IMR-90 (cell line): ENCODE measurements at regions not wholly inside any gene's neighbourhood (a gene's known extent, or its start where the extent isn't known, plus 50 kb on each side); places are given as distances from the start of the nearest gene placed in this dataset.

Source experiments
- ATAC-seq: fragments of 200-7000 bp; cut with Tn5 transposase; 2 replicates; pipeline ENCODE4 v1.9.1; 2020; ENCODE audit warnings: low read depth, mild to moderate bottlenecking, moderate library complexity
- BruUV-seq: library from RNA; stranded (reverse); fragments of 400-500 nt; replicated peaks from 2 replicates; lab custom pipeline; 2021; lab: Mats Ljungman, UMichigan
- CTCF ChIA-PET: fragments of 300-600 bp; formaldehyde crosslinking; extraction: SDS; loops from one replicate; lab custom pipeline; 2021; ENCODE audit warnings: antibody characterized with exemption; lab: Yijun Ruan, JAX
- POLR2A ChIA-PET: fragments of 300-600 bp; sonication (Branson Sonifier 250); formaldehyde crosslinking; loops from one replicate; lab custom pipeline; 2022; ENCODE audit warnings: antibody characterized with exemption; ENCODE audit not compliant: unreplicated experiment; lab: Charles Lee
- DNase-seq: peaks from one replicate; pipeline ENCODE4 v3.0.0; 2013
- H2AFZ ChIP-seq: replicated peaks from 2 replicates; pipeline ENCODE3; 2013; ENCODE audit warnings: low read length, mild to moderate bottlenecking; ENCODE audit not compliant: poor library complexity
- H2AK5ac ChIP-seq: 2 replicates; pipeline ENCODE4 v1.6.1; 2013; ENCODE audit warnings: low read depth, low read length, inconsistent platforms
- H2AK9ac ChIP-seq: replicated peaks from 2 replicates; pipeline ENCODE3; 2013; ENCODE audit warnings: mild to moderate bottlenecking, low read depth, low read length, moderate library complexity; ENCODE audit not compliant: poor library complexity
- H2BK120ac ChIP-seq: 2 replicates; pipeline ENCODE4 v1.6.1; 2013; ENCODE audit warnings: low read depth, low read length, inconsistent platforms
- H2BK15ac ChIP-seq: 3 replicates; pipeline ENCODE4 v1.6.1; 2013; ENCODE audit warnings: low read depth, low read length, inconsistent platforms
- H2BK20ac ChIP-seq: 2 replicates; pipeline ENCODE4 v1.6.1; 2013; ENCODE audit warnings: low read depth, mild to moderate bottlenecking, inconsistent platforms, low read length, moderate library complexity
- H2BK5ac ChIP-seq: 2 replicates; pipeline ENCODE4 v1.6.1; 2013; ENCODE audit warnings: mild to moderate bottlenecking, low read depth, low read length, inconsistent platforms; ENCODE audit not compliant: poor library complexity, severe bottlenecking
- H3K14ac ChIP-seq: replicated peaks from 2 replicates; pipeline ENCODE4 v1.6.1; 2013; ENCODE audit warnings: low read depth, low read length, inconsistent platforms
- H3K18ac ChIP-seq: 2 replicates; pipeline ENCODE4 v1.6.1; 2013; ENCODE audit warnings: low read depth, low read length, control low read depth
- H3K23ac ChIP-seq: 2 replicates; pipeline ENCODE4 v1.6.1; 2013; ENCODE audit warnings: low read depth, low read length, inconsistent platforms
- H3K27ac ChIP-seq: 2 replicates; pipeline ENCODE4 v1.5.1; 2013; ENCODE audit warnings: mild to moderate bottlenecking, control low read depth, low read length; ENCODE audit not compliant: insufficient read depth
- H3K27me3 ChIP-seq: 2 replicates; pipeline ENCODE4 v1.6.1; 2013; ENCODE audit warnings: low read length; ENCODE audit not compliant: control insufficient read depth, insufficient read depth
- H3K36me3 ChIP-seq: 2 replicates; pipeline ENCODE4 v1.6.1; 2013; ENCODE audit warnings: low read length, mixed read lengths; ENCODE audit not compliant: control insufficient read depth, insufficient read depth
- H3K4ac ChIP-seq: 2 replicates; pipeline ENCODE4 v1.6.1; 2013; ENCODE audit warnings: low read depth, low read length, inconsistent platforms
- H3K4me1 ChIP-seq: 2 replicates; pipeline ENCODE4 v1.6.1; 2013; ENCODE audit warnings: low read length, mixed read lengths; ENCODE audit not compliant: control insufficient read depth, insufficient read depth
- H3K4me2 ChIP-seq: 2 replicates; pipeline ENCODE4 v1.6.1; 2013; ENCODE audit warnings: low read depth, mild to moderate bottlenecking, control low read depth, low read length, moderate library complexity
- H3K4me3 ChIP-seq: 2 replicates; pipeline ENCODE4 v1.5.1; 2013; ENCODE audit warnings: low read depth, mild to moderate bottlenecking, control low read depth, low read length, moderate library complexity; ENCODE audit not compliant: insufficient read depth
- H3K56ac ChIP-seq: 2 replicates; pipeline ENCODE4 v1.6.1; 2013; ENCODE audit warnings: low read length, inconsistent platforms; ENCODE audit not compliant: insufficient read depth; ENCODE audit errors: extremely low read depth
- H3K79me1 ChIP-seq, 2 experiments: 2 replicates each; pipeline ENCODE4 v1.6.1; 2013; ENCODE audit warnings: low read length in 2 of 2, inconsistent platforms in 1 of 2, low read depth in 1 of 2
- H3K9ac ChIP-seq: 2 replicates; pipeline ENCODE4 v1.6.1; 2013; ENCODE audit warnings: low read depth, low read length, control low read depth
- H3K9me1 ChIP-seq: 2 replicates; pipeline ENCODE4 v1.6.1; 2013; ENCODE audit warnings: low read length, inconsistent platforms; ENCODE audit not compliant: insufficient read depth
- H3K9me3 ChIP-seq: 2 replicates; pipeline ENCODE4 v1.6.1; 2013; ENCODE audit warnings: low read length; ENCODE audit not compliant: control insufficient read depth, insufficient read depth
- H4K20me1 ChIP-seq: 2 replicates; pipeline ENCODE4 v1.6.1; 2013; ENCODE audit warnings: low read length, inconsistent platforms; ENCODE audit not compliant: insufficient read depth
- H4K5ac ChIP-seq: 2 replicates; pipeline ENCODE4 v1.6.1; 2013; ENCODE audit warnings: mild to moderate bottlenecking, low read depth, low read length, control low read depth
- H4K8ac ChIP-seq, 2 experiments: 2 replicates each; pipeline ENCODE4 v1.6.1; 2013; ENCODE audit warnings: low read depth in 2 of 2, low read length in 2 of 2, control low read depth in 1 of 2, inconsistent platforms in 1 of 2
- H4K91ac ChIP-seq: 2 replicates; pipeline ENCODE4 v1.6.1; 2013; ENCODE audit warnings: low read depth, low read length, inconsistent platforms; ENCODE audit not compliant: insufficient read depth
- BHLHE40 ChIP-seq: fragments of 150-350 bp; IDR thresholded peaks from 2 replicates; pipeline ENCODE4 v1.6.1; 2016; ENCODE audit warnings: mild to moderate bottlenecking, low read depth, low read length
- CHD1 ChIP-seq: IDR thresholded peaks from 2 replicates; pipeline ENCODE4 v1.6.1; 2012; ENCODE audit warnings: low read depth, low read length, improper control_type of control experiment
- CTCF ChIP-seq: conservative IDR thresholded peaks from 2 replicates; pipeline ENCODE4 v1.5.1; 2012; ENCODE audit warnings: mild to moderate bottlenecking, low read depth, low read length, improper control_type of control experiment
- ELK1 ChIP-seq: fragments of 150-350 bp; IDR thresholded peaks from 2 replicates; pipeline ENCODE4 v1.6.1; 2016; ENCODE audit warnings: low read depth, mild to moderate bottlenecking, low read length, moderate library complexity, borderline replicate concordance
- FOS ChIP-seq: fragments of 150-350 bp; IDR thresholded peaks from 2 replicates; pipeline ENCODE4 v1.6.1; 2016; ENCODE audit warnings: low read depth, low read length
- MAFK ChIP-seq: IDR thresholded peaks from 2 replicates; pipeline ENCODE4 v1.6.1; 2012; ENCODE audit warnings: low read depth, low read length, improper control_type of control experiment
- MAZ ChIP-seq: IDR thresholded peaks from 2 replicates; pipeline ENCODE4 v1.6.1; 2012; ENCODE audit warnings: low read depth, mild to moderate bottlenecking, low read length, improper control_type of control experiment, moderate library complexity, borderline replicate concordance
- MXI1 ChIP-seq: IDR thresholded peaks from 2 replicates; pipeline ENCODE4 v1.6.1; 2012; ENCODE audit warnings: low read depth, mild to moderate bottlenecking, low read length, moderate library complexity, borderline replicate concordance
- NFE2L2 ChIP-seq: fragments of 150-350 bp; IDR thresholded peaks from 2 replicates; pipeline ENCODE4 v1.6.1; 2016; ENCODE audit warnings: low read depth, mild to moderate bottlenecking, low read length
- POLR2A ChIP-seq: IDR thresholded peaks from 2 replicates; pipeline ENCODE4 v1.6.1; 2012; ENCODE audit warnings: mild to moderate bottlenecking, low read depth, low read length
- RAD21 ChIP-seq: IDR thresholded peaks from 2 replicates; pipeline ENCODE4 v1.6.1; 2012; ENCODE audit warnings: low read length, improper control_type of control experiment
- RCOR1 ChIP-seq: IDR thresholded peaks from 2 replicates; pipeline ENCODE4 v1.6.1; 2012; ENCODE audit warnings: mild to moderate bottlenecking, low read length, improper control_type of control experiment; ENCODE audit not compliant: insufficient replicate concordance
- RFX5 ChIP-seq: IDR thresholded peaks from 2 replicates; pipeline ENCODE4 v1.8.0; 2012; ENCODE audit warnings: low read depth, mild to moderate bottlenecking, low read length, moderate library complexity
- SMC3 ChIP-seq: fragments of 150-350 bp; IDR thresholded peaks from 2 replicates; pipeline ENCODE4 v1.6.1; 2016; ENCODE audit warnings: low read depth, mild to moderate bottlenecking, antibody characterized with exemption, low read length, moderate library complexity
- WGBS, 2 experiments: methylation state at CpG; one replicate each; pipeline versions ENCODE4 v1.1.5 to v1.1.7; 2013; ENCODE audit warnings: missing lambda C conversion rate in 2 of 2; ENCODE audit not compliant: insufficient read length in 1 of 2; ENCODE audit errors: extremely low coverage in 2 of 2; 5-methylcytosine and 5-hydroxymethylcytosine counted together
- dilution Hi-C: fragments of 300-500 bp; cut with HindIII; formaldehyde crosslinking; loops from one replicate; pipeline ENCODE4 v1.14.3; 2018; ENCODE audit warnings: low sequenced_read_pairs; ENCODE audit not compliant: unreplicated experiment
- in situ Hi-C: fragments of 300-500 bp; cut with MboI; formaldehyde crosslinking; loops from 3 replicates; pipeline ENCODE4 v1.14.3; 2019; ENCODE audit warnings: low sequenced_read_pairs, inconsistent platforms, mixed read lengths
- intact Hi-C: fragments of 100-400 bp; cut with micrococcal nuclease; formaldehyde crosslinking; loops from 2 replicates; pipeline ENCODE4 v1.10.0; 2022
- TF ChIP-seq, protein P1 (sequence below): fragments of 150-350 bp; IDR thresholded peaks from 2 replicates; pipeline ENCODE4 v1.6.1; 2017; ENCODE audit warnings: mild to moderate bottlenecking, antibody characterized with exemption, low read length, low read depth

DNA sequence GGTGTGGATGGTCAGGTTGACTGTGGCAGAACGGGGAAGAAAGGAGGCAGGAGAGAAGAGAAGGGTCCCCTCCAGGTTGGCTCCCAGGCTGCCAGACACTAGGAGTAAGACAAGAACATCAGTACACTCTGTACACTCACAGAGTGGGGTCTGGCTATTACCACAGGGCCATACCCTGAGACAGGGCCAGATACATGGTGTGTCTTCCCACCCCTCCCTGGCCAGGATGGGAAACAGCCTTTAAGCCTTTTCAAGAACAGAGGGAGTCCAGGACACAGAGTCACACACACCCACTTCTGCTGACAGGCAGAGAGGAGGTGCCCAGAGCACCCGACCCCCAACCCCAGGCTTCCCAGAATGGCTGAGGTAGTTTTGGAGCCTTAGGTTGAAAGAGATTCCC is 99.4 kb downstream of the LITAF start:
- ATAC-seq, result no peak
- peaks cover 5% of the 10 kb centered on the region; the same call in 1 of the 2 replicates for H3K9me3 ChIP-seq
- 0 out of 2 replicates have a peak, but pooled peaks cover 3% of the 10 kb centered on the region for H3K9me1 ChIP-seq
- DNase-seq, result no peak
- no TSS peak for BruUV-seq
- no peak overlapping the region for H3K4me3 ChIP-seq
- no peak overlapping the region for H3K4ac ChIP-seq
- no peak overlapping the region for H4K5ac ChIP-seq
- no peak overlapping the region for H2AK5ac ChIP-seq
- no CpG with 5 or more reads among the region's 2 CpGs for WGBS, 2 experiments
- H2BK120ac ChIP-seq, result no peak overlapping the region
- no peak overlapping the region for H3K14ac ChIP-seq
- intact Hi-C loops (no loop called here), dilution Hi-C loops (no loop called here), in situ Hi-C loops (no loop called here)
- H4K91ac ChIP-seq, result no peak overlapping the region
- no peak overlapping the region for H3K18ac ChIP-seq
- H2AFZ ChIP-seq, result no peak overlapping the region
- H3K9ac ChIP-seq, result no peak overlapping the region
- no peaks in the 10 kb centered on the region for H4K20me1 ChIP-seq
- H3K23ac ChIP-seq, result no peak overlapping the region
- no peak overlapping the region for H2BK5ac ChIP-seq
- H3K4me2 ChIP-seq, result no peak overlapping the region
- H3K4me1 ChIP-seq, result peaks cover 3% of the 10 kb centered on the region; the same call in 1 of the 2 replicates
- no peak overlapping the region for H3K27ac ChIP-seq
- TF ChIP-seq BHLHE40, result no peak
- TF ChIP-seq CHD1, result no peak
- no peak for TF ChIP-seq RCOR1
- TF ChIP-seq RFX5, result no peak
- no peak for TF ChIP-seq MXI1
- TF ChIP-seq, protein P1, sequence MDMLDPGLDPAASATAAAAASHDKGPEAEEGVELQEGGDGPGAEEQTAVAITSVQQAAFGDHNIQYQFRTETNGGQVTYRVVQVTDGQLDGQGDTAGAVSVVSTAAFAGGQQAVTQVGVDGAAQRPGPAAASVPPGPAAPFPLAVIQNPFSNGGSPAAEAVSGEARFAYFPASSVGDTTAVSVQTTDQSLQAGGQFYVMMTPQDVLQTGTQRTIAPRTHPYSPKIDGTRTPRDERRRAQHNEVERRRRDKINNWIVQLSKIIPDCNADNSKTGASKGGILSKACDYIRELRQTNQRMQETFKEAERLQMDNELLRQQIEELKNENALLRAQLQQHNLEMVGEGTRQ, result no peak
- no peak for TF ChIP-seq POLR2A
- TF ChIP-seq MAFK, result no peak
- TF ChIP-seq CTCF, result no peak
- TF ChIP-seq FOS, result no peak
- TF ChIP-seq SMC3, result no peak
- TF ChIP-seq RAD21, result no peak
- no peak for TF ChIP-seq MAZ
- TF ChIP-seq NFE2L2, result no peak
- TF ChIP-seq ELK1, result no peak
- H2BK20ac ChIP-seq, result no peak overlapping the region
- no peak overlapping the region for H4K8ac ChIP-seq
- no peak overlapping the region for H2BK15ac ChIP-seq
- H3K56ac ChIP-seq, result no peak overlapping the region
- no peaks in the 10 kb centered on the region for H3K36me3 ChIP-seq
- no peak overlapping the region for H2AK9ac ChIP-seq
- no peaks in the 10 kb centered on the region for H3K79me1 ChIP-seq
- no peaks in the 10 kb centered on the region for H3K27me3 ChIP-seq
- CTCF ChIA-PET, result no interaction called here
- POLR2A ChIA-PET, result no interaction called here
